ENCODE measurements at regions not wholly inside any gene's neighbourhood (a gene's known extent, or its start where the extent isn't known, plus 50 kb on each side); places are given as distances from the start of the nearest gene placed in this dataset.

GRCh38 chr18:1861473-1861872, 709.8 kb downstream of the METTL4 start:
- DNase-seq (ENCODE audit: low spot score, unreplicated experiment), result no peak
- Mint-ChIP-seq H3K4me1 (ENCODE audit: low read depth) (no peaks in the 10 kb centered on the region), H3K9me3 (ENCODE audit: low read depth) (peaks cover 10% of the 10 kb centered on the region), H3K36me3 (ENCODE audit: insufficient read depth) (no peaks in the 10 kb centered on the region), H3K27ac (no peak overlapping the region), H3K27me3 (no peaks in the 10 kb centered on the region), H3K4me3 (ENCODE audit: low read depth) (no peak overlapping the region)
- no peak for TF ChIP-seq CTCF (IDR thresholded peaks at IDR 0.05; ENCODE audit: unreplicated experiment)

DNA sequence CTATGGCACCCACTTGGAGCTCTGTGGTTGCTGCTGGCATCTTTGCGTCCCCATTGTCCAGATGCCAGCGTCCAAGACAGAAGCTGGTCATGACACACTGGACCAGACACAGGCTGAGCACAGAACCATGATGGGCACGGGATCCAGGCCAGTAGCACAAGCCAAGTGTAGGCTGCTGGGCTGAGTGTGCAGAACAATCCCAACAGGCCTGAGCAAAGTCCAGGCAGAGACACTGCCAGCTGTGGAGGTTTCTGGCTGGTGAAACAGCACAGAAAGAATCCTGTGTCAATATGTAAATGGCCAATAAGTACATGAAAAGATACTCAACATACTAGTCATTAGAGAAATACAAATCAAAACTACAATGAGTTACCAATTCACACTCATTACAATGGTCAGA, 705.4 kb downstream of the METTL4 start:
- DNase-seq (ENCODE audit: low spot score, unreplicated experiment), result no peak
- Mint-ChIP-seq H3K4me3 (ENCODE audit: low read depth) (no peak overlapping the region), H3K36me3 (ENCODE audit: insufficient read depth) (no peaks in the 10 kb centered on the region), H3K27me3 (no peaks in the 10 kb centered on the region), H3K9me3 (ENCODE audit: low read depth) (peaks cover 6% of the 10 kb centered on the region), H3K27ac (no peak overlapping the region), H3K4me1 (ENCODE audit: low read depth) (no peaks in the 10 kb centered on the region)
- no peak for TF ChIP-seq CTCF (IDR thresholded peaks at IDR 0.05; ENCODE audit: unreplicated experiment)

- H3K4me1 Mint-ChIP-seq (ENCODE audit: low read depth), result peaks cover 13% of the 10 kb centered on the region
- H3K36me3 Mint-ChIP-seq (ENCODE audit: insufficient read depth), result no peaks in the 10 kb centered on the region
- H3K27ac Mint-ChIP-seq, result no peak overlapping the region
- no peaks in the 10 kb centered on the region for H3K9me3 Mint-ChIP-seq (ENCODE audit: low read depth)
- no peak for TF ChIP-seq CTCF (IDR thresholded peaks at IDR 0.05; ENCODE audit: unreplicated experiment)
- no peak overlapping the region for H3K4me3 Mint-ChIP-seq (ENCODE audit: low read depth)
- no peaks in the 10 kb centered on the region for H3K27me3 Mint-ChIP-seq
- DNase-seq (ENCODE audit: low spot score, unreplicated experiment), result no peak
Observed at GRCh38 chr18:1872274-1872673, 699.0 kb downstream of the METTL4 start.

GRCh38 chr18:1875219-1875618, 696.1 kb downstream of the METTL4 start:
- peaks cover 13% of the 10 kb centered on the region for H3K4me1 Mint-ChIP-seq (ENCODE audit: low read depth)
- H3K4me3 Mint-ChIP-seq (ENCODE audit: low read depth), result no peak overlapping the region
- TF ChIP-seq CTCF (IDR thresholded peaks at IDR 0.05; ENCODE audit: unreplicated experiment), result no peak
- no peak for DNase-seq (ENCODE audit: low spot score, unreplicated experiment)
- H3K27ac Mint-ChIP-seq, result peak overlapping the region; percentile 87
- no peaks in the 10 kb centered on the region for H3K27me3 Mint-ChIP-seq
- H3K36me3 Mint-ChIP-seq (ENCODE audit: insufficient read depth), result no peaks in the 10 kb centered on the region
- no peaks in the 10 kb centered on the region for H3K9me3 Mint-ChIP-seq (ENCODE audit: low read depth)

- H3K36me3 Mint-ChIP-seq (ENCODE audit: insufficient read depth), result no peaks in the 10 kb centered on the region
- no peak for TF ChIP-seq CTCF (IDR thresholded peaks at IDR 0.05; ENCODE audit: unreplicated experiment)
- H3K27me3 Mint-ChIP-seq, result no peaks in the 10 kb centered on the region
- peaks cover 7% of the 10 kb centered on the region for H3K9me3 Mint-ChIP-seq (ENCODE audit: low read depth)
- peaks cover 13% of the 10 kb centered on the region for H3K4me1 Mint-ChIP-seq (ENCODE audit: low read depth)
- DNase-seq (ENCODE audit: low spot score, unreplicated experiment), result no peak
- H3K27ac Mint-ChIP-seq, result no peak overlapping the region
- H3K4me3 Mint-ChIP-seq (ENCODE audit: low read depth), result no peak overlapping the region
Observed at GRCh38 chr18:1884623-1885022, 686.7 kb downstream of the METTL4 start.
